ENCODE measurements at regions not wholly inside any gene's neighbourhood (a gene's known extent, or its start where the extent isn't known, plus 50 kb on each side); places are given as distances from the start of the nearest gene placed in this dataset.
"Not testable (repeated sequence)": the region's sequence is repeated elsewhere in the genome, so short reads cannot be mapped to it uniquely, and the experiment has no call there.

GRCh38 chr1:30000266-30000665, 723.1 kb downstream of the MATN1 start:
- H3K4me1 ChIP-seq (ENCODE audit: control insufficient read depth in 5 of 5, insufficient read depth in 5 of 5, low read length in 5 of 5) = no peaks in the 10 kb centered on the region
- no peak for TF ChIP-seq CTCF (IDR thresholded peaks at IDR 0.05; ENCODE audit: control extremely low read depth, extremely low read depth)
- H3K27me3 ChIP-seq (ENCODE audit: control insufficient read depth in 3 of 3, insufficient read depth in 3 of 3, low read length in 2 of 3) = no peaks in the 10 kb centered on the region
- H3K9me3 ChIP-seq (ENCODE audit: control insufficient read depth in 4 of 4, insufficient read depth in 3 of 4, low read length in 3 of 4) = no peaks in the 10 kb centered on the region
- H3K9ac ChIP-seq (ENCODE audit: insufficient read depth in 1 of 2, low read length in 2 of 2) = no peak overlapping the region
- H3K36me3 ChIP-seq (ENCODE audit: control insufficient read depth in 4 of 4, insufficient read depth in 4 of 4, low read length in 4 of 4) = no peaks in the 10 kb centered on the region
- ATAC-seq (ENCODE audit: insufficient read depth, low FRiP score) (no peak), DNase-seq (no peak)
- H3K4me3 ChIP-seq = no peak overlapping the region
- 91 to 93% methylated on average over 7 of the region's 7 CpGs for WGBS, 2 donors
- H3K27ac ChIP-seq (ENCODE audit: low read depth in 1 of 2, low read length in 1 of 2) = no peak overlapping the region

GRCh38 chr1:29999595-29999994, 723.8 kb downstream of the MATN1 start:
- H3K27ac ChIP-seq (ENCODE audit: low read depth in 1 of 2, low read length in 1 of 2) = no peak overlapping the region
- H3K9ac ChIP-seq (ENCODE audit: insufficient read depth in 1 of 2, low read length in 2 of 2) = no peak overlapping the region
- ATAC-seq (ENCODE audit: insufficient read depth, low FRiP score) = no peak
- H3K27me3 ChIP-seq (ENCODE audit: control insufficient read depth in 3 of 3, insufficient read depth in 3 of 3, low read length in 2 of 3) = no peaks in the 10 kb centered on the region
- H3K4me3 ChIP-seq = no peak overlapping the region
- H3K9me3 ChIP-seq (ENCODE audit: control insufficient read depth in 4 of 4, insufficient read depth in 3 of 4, low read length in 3 of 4) = peaks cover 0 to 2% (median 0%) of the 10 kb centered on the region in 4 donors
- no peak for DNase-seq
- no peaks in the 10 kb centered on the region for H3K36me3 ChIP-seq (ENCODE audit: control insufficient read depth in 4 of 4, insufficient read depth in 4 of 4, low read length in 4 of 4)
- 94 to 100% methylated on average over 1 of the region's 1 CpG for WGBS, 2 donors
- no peaks in the 10 kb centered on the region for H3K4me1 ChIP-seq (ENCODE audit: control insufficient read depth in 5 of 5, insufficient read depth in 5 of 5, low read length in 5 of 5)
- TF ChIP-seq CTCF (IDR thresholded peaks at IDR 0.05; ENCODE audit: control extremely low read depth, extremely low read depth) = no peak

GRCh38 chr1:29998686-29999085, 724.7 kb downstream of the MATN1 start:
- no peaks in the 10 kb centered on the region for H3K36me3 ChIP-seq (ENCODE audit: control insufficient read depth in 4 of 4, insufficient read depth in 4 of 4, low read length in 4 of 4)
- no peaks in the 10 kb centered on the region for H3K27me3 ChIP-seq (ENCODE audit: control insufficient read depth in 3 of 3, insufficient read depth in 3 of 3, low read length in 2 of 3)
- WGBS, 2 donors = 84% methylated on average over 4 of the region's 4 CpGs
- H3K4me1 ChIP-seq (ENCODE audit: control insufficient read depth in 5 of 5, insufficient read depth in 5 of 5, low read length in 5 of 5) = no peaks in the 10 kb centered on the region
- peaks cover 0 to 2% (median 0%) of the 10 kb centered on the region in 4 donors for H3K9me3 ChIP-seq (ENCODE audit: control insufficient read depth in 4 of 4, insufficient read depth in 3 of 4, low read length in 3 of 4)
- no peak for TF ChIP-seq CTCF (IDR thresholded peaks at IDR 0.05; ENCODE audit: control extremely low read depth, extremely low read depth)
- DNase-seq (no peak), ATAC-seq (ENCODE audit: insufficient read depth, low FRiP score) (no peak)
- H3K4me3 ChIP-seq = no peak overlapping the region
- H3K9ac ChIP-seq (ENCODE audit: insufficient read depth in 1 of 2, low read length in 2 of 2) = no peak overlapping the region
- H3K27ac ChIP-seq (ENCODE audit: low read depth in 1 of 2, low read length in 1 of 2) = no peak overlapping the region

GRCh38 chr1:29997818-29998217, 725.6 kb downstream of the MATN1 start:
- not testable (repeated sequence) for H3K9ac ChIP-seq (ENCODE audit: insufficient read depth in 1 of 2, low read length in 2 of 2); H3K9me3 ChIP-seq (ENCODE audit: control insufficient read depth in 4 of 4, insufficient read depth in 3 of 4, low read length in 3 of 4); DNase-seq; H3K36me3 ChIP-seq (ENCODE audit: control insufficient read depth in 4 of 4, insufficient read depth in 4 of 4, low read length in 4 of 4); H3K4me3 ChIP-seq; H3K27me3 ChIP-seq (ENCODE audit: control insufficient read depth in 3 of 3, insufficient read depth in 3 of 3, low read length in 2 of 3); H3K4me1 ChIP-seq (ENCODE audit: control insufficient read depth in 5 of 5, insufficient read depth in 5 of 5, low read length in 5 of 5); ATAC-seq (ENCODE audit: insufficient read depth, low FRiP score); H3K27ac ChIP-seq (ENCODE audit: low read depth in 1 of 2, low read length in 1 of 2)
- WGBS, 2 donors = 88 to 97% methylated on average over 1 of the region's 3 CpGs
